Activated CD4-positive, alpha-beta T cell treated with anti-CD3 and anti-CD28 coated beads, Interleukin-10, Interleukin-2, amounts not matched to agents 100 ng/mL and 50 ng/mL, durations not matched to agents 16 hours and 8 hours (primary cell): ENCODE measurements at regions not wholly inside any gene's neighbourhood (a gene's known extent, or its start where the extent isn't known, plus 50 kb on each side); places are given as distances from the start of the nearest gene placed in this dataset.
"Not testable (repeated sequence)": the region's sequence is repeated elsewhere in the genome, so short reads cannot be mapped to it uniquely, and the experiment has no call there.

Source experiments
- DNase-seq: peaks from one replicate; pipeline ENCODE4 v3.0.0-alpha.2; 2020

DNA sequence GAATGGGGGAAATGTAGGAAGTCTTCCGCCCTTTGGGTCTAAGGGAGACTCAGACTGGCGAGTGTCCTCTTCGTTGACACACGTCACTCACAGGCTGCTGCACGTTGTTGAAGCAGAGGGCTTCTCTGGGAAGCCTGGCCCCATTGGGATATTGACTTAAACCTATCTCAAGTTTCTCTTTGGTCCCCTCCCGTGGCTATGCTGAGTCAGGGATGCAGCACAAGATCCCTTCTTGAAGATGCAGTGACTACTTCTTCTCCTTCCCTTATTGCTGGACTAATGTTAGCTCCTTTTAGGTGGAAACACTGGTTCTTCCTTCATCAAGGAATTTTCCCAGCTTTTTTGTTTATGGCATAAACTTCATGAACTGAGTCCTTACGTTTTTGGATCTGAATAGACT, 89.8 kb upstream of the CCDC71L start:
- no peak for DNase-seq

DNA sequence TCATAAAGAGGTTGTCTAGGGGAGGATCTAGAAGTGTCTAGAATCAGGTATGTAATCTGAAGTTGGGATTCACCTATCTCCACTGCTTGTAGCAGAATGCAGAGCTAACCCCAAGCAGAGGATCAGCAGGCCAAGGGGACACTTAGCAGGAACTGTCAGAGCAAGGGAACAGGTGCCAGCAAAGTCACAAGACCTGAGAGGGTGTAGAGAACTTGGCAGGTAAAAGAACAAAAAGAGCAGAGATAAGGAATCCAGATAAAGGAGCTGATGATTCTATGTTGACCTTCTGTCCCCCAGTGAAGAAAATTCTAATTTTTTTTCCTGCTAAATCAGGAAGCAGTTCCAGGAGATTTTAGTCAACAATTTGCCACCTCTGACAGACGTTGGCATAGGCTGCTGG, 91.4 kb upstream of the CCDC71L start:
- DNase-seq: no peak

DNA sequence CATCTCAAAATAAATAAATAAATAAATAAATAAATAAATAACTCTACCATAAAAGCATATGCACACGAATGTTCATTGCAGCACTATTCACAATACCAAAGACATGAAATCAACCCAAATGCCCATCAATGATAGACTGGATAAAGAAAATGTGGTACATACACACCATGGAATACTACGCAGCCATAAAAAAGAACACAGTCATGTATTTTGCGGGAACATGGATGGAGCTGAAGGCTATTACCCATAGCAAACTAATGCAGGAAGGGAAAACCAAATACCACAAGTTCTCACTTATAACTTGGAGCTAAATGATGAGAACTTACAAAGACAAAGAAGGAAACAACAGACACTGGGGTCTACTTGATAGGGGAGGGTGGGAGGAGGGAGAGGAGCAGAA, 94.1 kb upstream of the CCDC71L start:
- not testable (repeated sequence) for DNase-seq

DNA sequence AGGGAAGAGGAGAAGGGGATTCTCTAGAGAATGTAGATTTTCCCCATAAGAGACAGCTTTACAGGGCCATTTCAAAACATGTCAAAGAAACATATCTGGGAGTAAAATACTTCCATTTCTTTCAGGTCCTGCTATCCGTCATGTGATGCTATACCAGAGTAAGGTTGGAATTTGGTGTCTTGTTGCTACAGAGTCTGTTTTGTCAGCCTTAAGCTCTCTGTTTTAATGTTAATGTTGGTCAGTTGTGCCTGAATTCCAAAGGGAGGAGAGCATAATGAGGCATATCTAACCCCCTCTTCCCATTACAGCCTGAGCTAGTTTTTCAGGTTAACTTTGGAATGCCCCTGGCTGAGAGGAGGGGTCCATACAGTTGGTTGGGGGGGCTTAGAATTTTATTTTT, 94.7 kb upstream of the CCDC71L start:
- DNase-seq: no peak

DNA sequence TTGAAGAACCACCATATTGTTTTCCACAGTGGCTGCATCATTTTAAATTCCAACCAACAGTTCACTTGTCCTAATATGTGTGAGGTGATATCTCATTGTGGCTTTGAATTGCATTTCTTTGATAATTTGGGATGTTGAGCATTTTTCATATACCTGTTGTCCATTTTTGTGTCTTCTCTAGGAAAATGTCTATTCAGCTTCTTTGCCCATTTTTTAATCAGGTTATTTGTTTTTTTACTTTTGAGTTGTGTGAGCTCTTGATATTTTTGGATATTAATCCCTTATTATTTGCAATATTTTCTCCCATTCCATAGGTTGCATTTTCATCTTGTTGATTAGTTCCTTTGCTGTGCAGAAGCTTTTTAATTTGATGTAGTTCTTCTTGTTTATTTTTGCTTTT, 95.1 kb upstream of the CCDC71L start:
- no peak for DNase-seq

DNA sequence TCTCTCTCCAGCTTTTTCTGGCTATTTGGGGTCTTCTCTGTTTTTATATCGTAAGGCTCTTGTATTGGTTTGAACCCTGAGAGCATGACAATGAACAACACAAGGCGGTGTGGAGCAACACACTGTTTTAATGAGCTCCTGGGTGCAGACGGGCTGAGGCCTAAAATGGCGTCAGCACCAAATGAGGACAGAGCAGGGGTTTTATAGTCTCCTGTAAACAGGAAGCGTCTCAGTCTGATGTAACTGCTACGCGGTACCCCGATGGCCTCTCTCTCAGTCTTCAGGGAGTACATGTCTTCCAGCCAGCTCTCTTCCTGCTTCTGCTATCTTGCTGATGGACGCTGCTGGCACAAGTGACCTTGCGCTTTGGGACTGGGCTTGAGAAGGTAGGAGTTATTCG, 95.9 kb upstream of the CCDC71L start:
- DNase-seq: no peak

DNA sequence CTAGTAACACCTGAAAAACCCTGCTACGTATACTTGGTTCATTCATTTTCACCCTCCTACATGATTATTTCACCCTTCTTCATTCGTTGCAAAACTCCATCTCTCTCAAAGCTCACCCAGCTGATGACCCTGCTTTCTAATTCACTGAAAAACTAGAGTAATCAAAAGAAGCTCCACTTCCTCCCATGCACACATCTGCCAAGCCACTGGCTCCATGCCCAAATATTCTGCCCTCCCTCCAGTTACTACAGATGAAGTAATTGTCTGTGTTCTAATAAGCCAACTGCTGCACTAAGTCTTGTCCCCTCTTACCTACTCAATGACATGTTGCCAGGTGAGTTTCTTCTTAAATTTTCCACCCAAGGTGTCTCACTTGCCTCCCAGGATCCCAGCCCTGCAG, 96.9 kb upstream of the CCDC71L start:
- DNase-seq: no peak

DNA sequence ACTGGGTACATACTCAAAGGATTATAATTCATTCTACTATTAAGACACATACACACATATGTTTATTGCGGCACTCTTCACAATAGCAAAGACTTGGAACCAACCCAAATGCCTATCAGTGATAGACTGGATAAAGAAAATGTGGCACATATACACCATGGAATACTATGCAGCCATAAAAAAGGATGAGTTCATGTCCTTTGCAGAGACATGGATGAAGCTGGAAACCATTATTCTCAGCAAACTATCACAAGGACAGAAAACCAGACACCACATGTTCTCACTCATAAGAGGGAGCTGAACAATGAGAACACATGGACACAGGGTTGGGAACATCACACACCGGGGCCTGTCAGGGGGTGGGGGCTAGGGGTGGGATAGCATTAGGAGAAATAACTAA, 101.9 kb upstream of the CCDC71L start:
- DNase-seq: not testable (repeated sequence)

DNA sequence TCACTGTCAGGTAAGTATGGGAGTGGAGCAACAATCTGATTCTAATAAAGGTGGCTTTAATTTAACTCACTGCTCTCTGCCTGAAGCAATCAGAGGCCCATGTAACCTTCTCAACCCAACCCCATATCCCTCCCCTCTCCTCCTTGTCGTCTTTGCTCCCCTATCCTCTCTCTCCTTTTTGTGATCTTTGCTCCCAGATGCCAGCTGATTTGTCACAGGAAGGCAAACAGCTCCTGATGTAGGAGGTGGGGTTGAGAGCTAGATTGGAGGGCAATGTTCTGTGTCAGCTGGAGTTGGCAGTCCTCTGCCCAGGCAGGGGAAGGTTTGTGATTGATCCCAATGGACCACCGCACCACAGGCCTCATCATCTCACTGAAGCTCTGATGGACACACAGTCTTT, 101.4 kb upstream of the PIK3CG start:
- DNase-seq: no peak

DNA sequence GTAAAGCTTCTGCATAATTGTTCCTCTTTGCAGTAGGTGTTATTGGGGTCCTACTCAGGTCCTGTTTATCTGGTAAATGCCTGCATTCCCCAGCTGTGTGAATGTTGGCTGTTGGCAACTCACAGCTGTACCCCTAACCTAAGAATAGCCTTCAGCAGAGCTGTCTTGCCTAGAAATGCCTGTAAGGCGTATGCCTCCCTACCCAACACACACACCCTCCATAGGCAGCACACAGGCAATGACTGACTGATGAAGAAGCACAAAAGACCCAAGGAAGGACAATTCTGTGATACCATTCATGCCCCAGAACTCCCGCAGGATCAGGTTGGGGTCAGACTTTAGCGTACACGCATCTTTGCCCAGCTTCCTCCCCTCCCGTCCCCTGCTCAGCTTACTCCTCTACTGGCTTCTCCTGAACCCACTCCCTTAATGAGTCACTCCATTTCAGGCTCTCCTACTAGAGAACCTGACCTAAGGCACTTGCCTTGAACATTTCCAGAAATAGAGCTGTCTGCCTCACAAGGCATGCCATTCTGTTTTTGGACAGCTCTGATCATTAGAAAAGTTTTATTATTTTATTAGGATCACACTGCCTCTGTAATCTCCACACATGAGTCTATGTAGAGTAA, 99.2 kb upstream of the PIK3CG start:
- DNase-seq: no peak

DNA sequence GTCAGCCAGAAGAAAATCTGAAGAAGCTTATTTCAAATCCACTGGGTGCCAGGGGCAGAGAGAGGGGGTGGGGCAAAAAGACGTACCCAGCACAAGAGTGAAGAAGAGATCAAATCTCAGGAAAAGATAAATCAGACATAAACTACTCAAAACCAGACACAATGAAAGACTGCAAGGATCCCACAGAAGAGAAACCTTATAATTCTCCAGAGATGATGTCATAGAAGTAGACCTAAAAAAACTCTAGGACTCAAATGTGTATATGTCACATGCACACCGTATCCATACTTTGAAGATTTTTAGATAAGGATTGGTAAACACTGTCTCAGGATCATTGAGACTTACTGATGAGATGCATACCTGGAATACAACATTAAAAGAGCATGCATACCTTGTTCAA, 98.5 kb upstream of the PIK3CG start:
- DNase-seq: no peak

DNA sequence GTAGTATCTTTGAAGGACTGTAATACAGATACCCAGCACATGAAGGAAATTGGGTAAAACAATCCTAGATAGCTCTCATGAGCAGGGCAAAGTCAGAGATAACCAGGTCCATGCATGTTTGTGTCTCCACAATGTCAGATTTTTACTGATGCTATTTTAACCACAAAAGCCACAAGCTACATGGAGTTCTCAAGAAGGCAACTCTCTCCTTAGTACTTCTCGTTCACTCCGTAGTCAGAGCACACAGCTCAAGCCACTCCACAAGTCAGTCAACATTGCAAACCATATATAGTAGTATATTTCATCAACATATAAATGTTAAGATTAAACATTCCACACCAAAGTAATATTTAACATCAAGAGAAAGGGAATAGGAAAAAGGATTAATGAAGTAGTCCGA, 98.0 kb upstream of the PIK3CG start:
- DNase-seq: no peak

DNA sequence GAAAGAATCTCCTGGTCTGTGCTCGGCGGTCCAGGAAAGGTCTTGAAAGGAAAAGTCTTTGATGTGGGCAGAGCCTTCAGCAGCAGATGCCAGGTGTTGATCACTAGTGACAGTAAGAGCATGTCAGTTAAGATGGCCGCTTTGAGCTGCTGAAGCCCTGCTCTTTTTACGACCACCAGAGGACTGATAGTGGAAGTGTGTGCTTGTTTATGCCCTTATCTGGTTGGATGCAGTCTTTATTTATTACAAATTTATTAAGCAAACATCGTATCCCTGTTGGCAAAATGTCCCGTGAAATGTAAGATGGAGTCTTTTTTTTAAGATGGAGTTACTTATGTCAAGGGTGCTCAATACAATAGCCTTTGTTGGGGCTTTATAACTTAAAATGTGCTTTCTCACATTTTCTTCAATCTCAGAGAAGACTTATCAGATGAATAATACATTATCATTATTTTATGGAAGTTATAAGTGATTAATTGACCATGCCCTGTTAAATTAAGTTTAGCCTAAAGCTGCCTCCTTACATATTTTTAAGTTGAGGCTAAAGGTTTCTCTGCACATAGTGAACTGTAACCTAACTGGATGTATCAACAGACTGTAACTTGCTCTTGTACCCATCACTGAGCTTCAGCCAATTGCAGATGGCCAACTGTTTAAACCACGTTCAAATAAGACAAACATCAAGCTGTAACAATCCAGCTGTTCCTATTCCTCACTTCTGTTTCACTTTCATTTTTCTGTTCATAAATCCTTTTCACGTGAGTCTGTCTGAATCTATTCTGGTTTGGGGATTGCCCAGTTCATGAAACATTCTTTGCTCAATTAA, 97.4 kb upstream of the PIK3CG start:
- DNase-seq: peak; percentile 35

DNA sequence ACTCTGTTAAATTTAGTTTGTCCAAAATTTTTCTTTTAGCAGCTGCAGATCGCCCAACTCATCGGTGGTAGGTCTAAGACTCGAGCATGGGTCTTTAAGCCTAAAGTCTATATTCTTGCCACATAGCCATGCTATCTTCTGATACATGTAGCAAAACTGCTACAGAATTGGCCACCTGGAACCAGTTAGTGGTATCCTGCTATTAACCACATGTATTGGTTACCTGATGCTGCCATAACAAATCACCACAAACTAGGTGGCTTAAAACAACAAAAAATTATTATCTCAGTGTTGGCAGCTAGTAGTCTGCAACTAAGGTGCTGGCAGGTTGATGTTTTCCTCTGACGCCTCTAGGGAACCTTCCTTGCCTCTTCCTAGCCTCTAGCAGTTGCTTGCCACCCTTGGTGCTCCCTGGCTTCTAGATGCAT, 96.7 kb upstream of the PIK3CG start:
- no peak for DNase-seq

DNA sequence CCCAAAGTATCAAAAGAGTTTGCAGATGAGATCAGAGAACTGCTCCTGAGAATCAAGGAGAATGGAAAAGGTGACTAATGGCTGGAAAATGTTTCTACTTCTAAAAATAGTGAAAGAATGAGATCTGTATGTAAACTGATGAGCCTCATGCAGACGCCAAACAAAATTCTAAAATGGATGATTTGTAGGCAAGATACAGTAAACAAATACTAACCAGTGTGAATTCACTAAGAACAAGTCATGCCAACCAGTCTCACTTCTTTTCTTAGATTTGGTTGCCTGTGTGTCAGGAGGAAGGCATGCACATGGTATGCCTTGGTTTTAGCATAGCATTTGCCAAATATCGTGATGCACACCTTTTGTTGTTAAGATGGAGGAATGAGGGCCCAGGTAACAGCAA, 94.9 kb upstream of the PIK3CG start:
- DNase-seq: no peak

DNA sequence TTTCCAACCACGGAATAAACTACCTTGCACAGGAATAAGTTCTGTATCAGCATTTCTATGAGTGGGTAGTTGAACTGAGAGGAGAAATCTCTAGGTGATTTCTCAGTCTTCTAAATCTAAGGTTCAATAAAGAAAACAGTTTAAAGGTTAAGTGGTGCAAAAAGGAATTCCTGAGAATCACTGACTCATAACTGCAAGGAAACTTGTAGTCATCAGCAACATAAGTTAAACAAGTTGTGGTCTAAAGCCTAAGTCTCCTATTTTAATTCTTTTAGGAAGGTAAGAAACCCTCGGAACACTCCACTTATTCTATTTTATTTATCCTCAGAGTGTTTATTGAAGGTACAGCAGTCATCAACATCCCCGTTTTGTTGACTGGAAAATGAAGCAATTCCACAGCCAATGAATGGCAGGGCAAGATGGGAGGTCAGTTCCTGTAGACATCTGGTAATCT, 92.4 kb upstream of the PIK3CG start:
- peak; percentile 55 for DNase-seq

DNA sequence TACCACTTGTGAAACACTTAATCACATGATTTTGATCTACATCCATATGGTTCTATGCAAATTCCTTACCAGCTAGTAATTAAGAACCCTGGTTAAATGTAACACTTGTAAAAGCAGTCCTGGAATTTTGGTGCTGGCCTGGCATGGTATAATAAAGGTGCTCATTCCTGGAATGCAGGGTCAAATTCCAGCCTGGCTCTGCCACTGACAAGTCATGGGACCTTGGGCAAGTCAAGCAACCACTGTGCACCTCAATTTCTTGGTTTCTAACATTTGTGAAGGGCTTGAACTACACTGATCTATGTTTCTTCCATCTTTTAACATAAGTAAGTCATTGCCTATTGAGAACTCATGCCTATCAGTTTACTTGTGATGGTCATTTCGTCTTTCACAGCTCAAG, 91.9 kb upstream of the PIK3CG start:
- DNase-seq: no peak

DNA sequence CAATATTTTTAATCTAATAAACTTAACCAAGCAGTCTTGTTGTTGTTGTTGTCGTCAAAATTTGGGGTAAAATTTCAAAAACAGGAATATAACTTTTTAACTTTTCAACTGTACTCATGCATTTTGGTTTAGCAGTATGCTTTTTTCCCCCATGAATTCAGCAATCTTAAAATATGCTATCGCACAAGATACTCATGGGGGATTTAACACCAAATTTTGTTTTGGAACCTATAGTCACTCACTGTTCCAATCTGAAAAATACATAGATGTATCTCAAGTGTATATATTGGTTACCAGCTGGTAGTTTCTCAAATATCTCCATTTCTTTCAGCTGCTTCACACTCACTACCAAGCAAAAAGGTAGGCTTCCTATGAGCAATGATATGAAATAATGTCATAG, 91.4 kb upstream of the PIK3CG start:
- DNase-seq: no peak

DNA sequence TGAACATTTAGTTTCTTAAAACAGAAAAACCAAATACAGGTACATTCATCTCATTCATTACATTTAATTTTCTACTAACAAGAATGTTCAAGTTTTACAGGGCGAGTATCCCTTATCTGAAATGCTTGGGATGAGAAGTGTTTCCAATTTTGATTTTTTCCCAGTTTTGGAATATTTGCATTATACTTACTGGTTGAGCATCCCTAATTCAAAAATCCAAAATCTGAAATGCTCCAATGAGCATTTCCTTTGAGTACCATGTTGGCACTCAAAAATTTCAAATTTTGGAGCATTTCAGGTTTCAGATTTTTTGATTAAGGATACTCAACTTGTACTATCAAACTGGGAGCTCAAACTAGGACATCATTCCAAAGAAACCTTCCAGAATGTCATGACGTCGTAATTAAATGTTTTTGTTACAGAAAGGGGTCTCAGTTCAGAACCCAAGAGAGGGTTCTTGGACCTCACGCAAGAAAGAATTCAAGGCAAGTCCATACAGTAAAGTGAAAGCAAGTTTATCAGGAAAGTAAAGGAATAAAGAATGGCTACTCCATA, 90.8 kb upstream of the PIK3CG start:
- DNase-seq: no peak

DNA sequence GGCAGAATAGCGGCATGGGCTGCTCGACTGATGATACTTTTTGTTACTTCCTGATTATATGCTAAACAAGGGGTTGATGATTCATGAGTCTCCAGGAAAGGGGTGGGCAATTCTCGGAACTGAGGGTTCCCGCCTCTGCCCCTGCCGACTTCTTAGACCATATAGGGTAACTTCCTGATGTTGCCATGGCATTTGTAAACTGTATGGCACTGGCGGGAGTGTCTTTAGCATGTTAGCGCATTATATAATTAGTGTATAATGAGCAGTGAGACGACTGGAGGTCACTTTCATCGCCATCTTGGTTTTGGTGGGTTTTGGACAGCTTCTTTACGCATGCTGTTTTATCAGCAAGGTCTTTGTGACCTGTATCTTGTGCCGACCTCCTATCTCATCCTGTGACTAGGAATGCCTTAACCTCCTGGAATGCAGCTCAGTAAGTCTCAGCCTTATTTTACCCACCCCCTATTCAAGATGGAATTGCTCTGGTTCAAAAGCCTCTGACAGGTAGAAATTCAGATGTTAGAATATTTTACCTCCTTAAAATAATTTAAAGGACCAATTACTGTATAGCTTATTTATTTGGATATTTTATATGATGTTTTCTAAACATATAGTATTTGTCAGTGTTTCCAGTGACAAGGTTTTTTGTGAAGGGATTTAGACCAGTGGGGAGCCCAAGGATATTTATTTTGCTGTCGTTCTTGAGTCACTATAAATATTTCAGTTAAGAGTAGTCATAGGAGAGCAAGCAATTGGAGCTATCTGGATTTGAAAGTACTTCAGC, 90.1 kb upstream of the PIK3CG start:
- peak; percentile 19 for DNase-seq

DNA sequence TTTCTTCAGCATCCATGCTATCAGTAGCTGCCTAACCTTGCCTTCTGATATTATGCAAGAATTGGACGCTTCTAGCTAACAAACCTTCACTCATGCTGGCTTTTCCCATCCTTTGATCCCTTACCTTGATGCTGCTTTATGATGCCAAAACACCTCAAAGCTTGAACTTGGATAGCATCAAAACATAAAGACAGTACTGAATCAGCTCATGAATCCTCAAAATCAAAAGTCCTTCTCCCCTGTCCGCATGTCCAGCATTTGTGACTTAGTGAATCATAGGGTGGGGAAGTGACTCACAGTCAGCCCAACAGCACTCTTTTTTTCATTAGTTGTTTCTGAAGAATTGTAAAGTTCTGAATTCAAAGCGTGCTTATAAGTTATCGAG, 89.5 kb upstream of the PIK3CG start:
- peak; percentile 10 for DNase-seq

DNA sequence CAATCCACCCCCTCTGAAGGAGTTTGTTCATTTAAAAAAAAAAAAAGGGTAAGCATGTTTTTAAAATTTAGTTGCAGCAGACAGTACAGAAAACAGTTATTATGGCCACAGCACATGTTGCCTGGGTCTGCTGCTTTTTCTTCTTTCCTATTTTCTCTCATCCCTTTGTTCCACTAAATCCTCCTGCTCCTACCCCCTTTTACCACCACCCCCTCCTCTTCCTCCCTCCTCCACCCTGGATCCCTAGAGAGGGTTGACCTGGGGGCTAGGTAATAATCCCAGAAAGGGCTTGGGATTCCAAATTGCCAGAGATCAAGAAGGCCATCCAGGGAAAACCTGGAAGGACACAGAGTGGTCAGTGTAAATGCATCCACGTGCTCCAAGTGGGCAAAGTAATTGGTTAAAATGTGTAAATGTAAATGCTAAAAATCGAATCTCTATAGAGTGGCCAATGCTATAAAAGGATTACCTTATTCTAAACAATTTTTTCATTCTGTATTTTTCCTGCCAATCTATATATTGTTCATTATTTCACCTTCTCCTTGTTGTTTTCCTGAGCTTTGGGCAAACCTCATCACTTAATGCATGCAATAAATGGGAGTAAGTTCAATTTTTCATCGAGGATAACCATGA, 89.0 kb upstream of the PIK3CG start:
- DNase-seq: no peak
